Left ventricle myocardium inferior (tissue), 1 donor: ENCODE measurements at regions not wholly inside any gene's neighbourhood (a gene's known extent, or its start where the extent isn't known, plus 50 kb on each side); places are given as distances from the start of the nearest gene placed in this dataset.

ENCODE experiments used
- DNase-seq: peaks from one replicate; pipeline ENCODE4 v3.0.0-alpha.2; 2020
- H3K27ac ChIP-seq: fragments of 200-600 bp; replicated peaks from 2 replicates; pipeline ENCODE4 v1.8.0; 2021
- H3K27me3 ChIP-seq: fragments of 200-600 bp; 2 replicates; pipeline ENCODE4 v1.8.0; 2021; ENCODE audit warnings: low read depth
- H3K36me3 ChIP-seq: fragments of 200-600 bp; 2 replicates; pipeline ENCODE4 v1.8.0; 2021
- H3K4me1 ChIP-seq: fragments of 200-600 bp; 2 replicates; pipeline ENCODE4 v1.8.0; 2021
- H3K4me3 ChIP-seq: fragments of 200-600 bp; 2 replicates; pipeline ENCODE4 v1.8.0; 2021; ENCODE audit warnings: mild to moderate bottlenecking, moderate library complexity
- H3K9me3 ChIP-seq: fragments of 200-600 bp; replicated peaks from 2 replicates; pipeline ENCODE4 v1.8.0; 2021
- intact Hi-C: fragments of 100-400 bp; cut with micrococcal nuclease; formaldehyde crosslinking; loops from one replicate; pipeline ENCODE4 v1.11.0; 2022
- TF ChIP-seq, protein P1 (sequence below): fragments of 200-600 bp; IDR thresholded peaks from 2 replicates; pipeline ENCODE4 v1.8.0; 2021; ENCODE audit warnings: antibody characterized with exemption, mild to moderate bottlenecking, borderline replicate concordance
- donor health status: DM: no; HTN: yes; CAD: no; lungs with severe emphysema.

DNA sequence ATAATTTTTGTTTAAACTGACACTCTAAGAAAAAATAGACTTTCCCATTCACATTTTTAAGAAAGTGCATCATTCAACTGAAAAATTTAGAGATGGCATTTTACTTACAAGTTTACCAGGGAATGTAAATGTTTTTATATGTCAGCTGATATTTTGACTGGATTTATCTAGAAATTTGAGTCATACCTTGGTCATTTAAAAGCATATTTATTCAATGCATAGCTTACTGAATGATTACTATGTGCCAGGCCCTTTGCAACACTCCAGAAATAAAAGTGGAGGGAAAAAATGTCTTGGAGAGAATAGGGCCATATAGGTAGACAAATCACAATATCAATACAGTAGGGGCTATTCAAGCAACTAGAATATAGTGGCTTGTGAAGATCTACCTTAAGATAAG is 98.4 kb upstream of the FAM3C start:
- DNase-seq: no peak
- H3K27ac ChIP-seq: no peak overlapping the region
- intact Hi-C loops: no loop called here

DNA sequence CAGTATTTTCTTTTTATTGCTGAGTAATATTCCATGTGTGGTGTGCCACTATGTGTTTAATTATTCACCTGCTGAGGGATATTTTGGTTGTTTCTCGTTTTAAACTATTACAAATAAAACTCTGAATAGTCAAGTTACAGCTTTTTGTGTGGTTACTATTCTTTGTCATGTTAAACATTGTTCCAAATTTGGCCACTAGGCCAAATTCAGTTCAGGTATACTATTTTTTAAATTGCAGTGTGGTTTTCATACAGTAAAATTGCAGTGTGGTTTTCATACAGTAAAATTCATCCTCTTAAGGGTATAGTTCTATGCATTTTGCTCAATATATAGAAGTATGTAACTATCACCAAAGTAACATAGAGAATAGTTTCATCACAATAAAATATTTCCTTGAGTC is 97.4 kb upstream of the FAM3C start:
- DNase-seq: no peak
- TF ChIP-seq, protein P1, sequence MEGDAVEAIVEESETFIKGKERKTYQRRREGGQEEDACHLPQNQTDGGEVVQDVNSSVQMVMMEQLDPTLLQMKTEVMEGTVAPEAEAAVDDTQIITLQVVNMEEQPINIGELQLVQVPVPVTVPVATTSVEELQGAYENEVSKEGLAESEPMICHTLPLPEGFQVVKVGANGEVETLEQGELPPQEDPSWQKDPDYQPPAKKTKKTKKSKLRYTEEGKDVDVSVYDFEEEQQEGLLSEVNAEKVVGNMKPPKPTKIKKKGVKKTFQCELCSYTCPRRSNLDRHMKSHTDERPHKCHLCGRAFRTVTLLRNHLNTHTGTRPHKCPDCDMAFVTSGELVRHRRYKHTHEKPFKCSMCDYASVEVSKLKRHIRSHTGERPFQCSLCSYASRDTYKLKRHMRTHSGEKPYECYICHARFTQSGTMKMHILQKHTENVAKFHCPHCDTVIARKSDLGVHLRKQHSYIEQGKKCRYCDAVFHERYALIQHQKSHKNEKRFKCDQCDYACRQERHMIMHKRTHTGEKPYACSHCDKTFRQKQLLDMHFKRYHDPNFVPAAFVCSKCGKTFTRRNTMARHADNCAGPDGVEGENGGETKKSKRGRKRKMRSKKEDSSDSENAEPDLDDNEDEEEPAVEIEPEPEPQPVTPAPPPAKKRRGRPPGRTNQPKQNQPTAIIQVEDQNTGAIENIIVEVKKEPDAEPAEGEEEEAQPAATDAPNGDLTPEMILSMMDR: no peak
- H3K27ac ChIP-seq: no peak overlapping the region

More for the DNA sequence above, 98.4 kb upstream of the FAM3C start:
- Histone ChIP-seq H3K4me1 (no peaks in the 10 kb centered on the region), H3K9me3 (peaks cover 11% of the 10 kb centered on the region), H3K36me3 (no peaks in the 10 kb centered on the region), H3K27me3 (no peaks in the 10 kb centered on the region), H3K4me3 (no peak overlapping the region)
- TF ChIP-seq, protein P1: no peak

DNA sequence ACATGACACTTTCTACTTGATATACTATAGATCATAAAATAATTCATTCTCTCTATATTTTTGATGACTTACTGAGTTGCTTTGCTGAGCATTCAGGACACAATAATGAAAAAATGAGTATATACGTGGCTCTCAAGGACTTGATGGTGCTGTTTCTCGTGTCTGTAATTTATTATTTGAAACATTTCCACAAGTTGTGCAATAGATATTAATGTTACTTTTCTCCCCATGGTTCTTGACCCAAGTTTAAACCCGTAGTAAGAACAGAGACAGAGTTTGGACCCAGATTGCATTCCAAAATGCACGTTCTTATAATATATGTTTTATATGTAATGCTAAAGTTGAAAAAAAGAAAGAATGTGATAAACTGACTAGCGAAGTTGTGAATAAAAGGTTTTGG is 94.2 kb upstream of the FAM3C start:
- TF ChIP-seq, protein P1: no peak
- DNase-seq: no peak
- Histone ChIP-seq H3K4me1 (peaks cover 5% of the 10 kb centered on the region), H3K4me3 (no peak overlapping the region), H3K36me3 (no peaks in the 10 kb centered on the region), H3K27me3 (no peaks in the 10 kb centered on the region), H3K27ac (no peak overlapping the region), H3K9me3 (no peaks in the 10 kb centered on the region)
- intact Hi-C loops: no loop called here

More for the DNA sequence above, 97.4 kb upstream of the FAM3C start:
- intact Hi-C loops: no loop called here
- Histone ChIP-seq H3K4me3 (no peak overlapping the region), H3K36me3 (no peaks in the 10 kb centered on the region), H3K27me3 (no peaks in the 10 kb centered on the region), H3K4me1 (no peaks in the 10 kb centered on the region), H3K9me3 (peaks cover 11% of the 10 kb centered on the region)

DNA sequence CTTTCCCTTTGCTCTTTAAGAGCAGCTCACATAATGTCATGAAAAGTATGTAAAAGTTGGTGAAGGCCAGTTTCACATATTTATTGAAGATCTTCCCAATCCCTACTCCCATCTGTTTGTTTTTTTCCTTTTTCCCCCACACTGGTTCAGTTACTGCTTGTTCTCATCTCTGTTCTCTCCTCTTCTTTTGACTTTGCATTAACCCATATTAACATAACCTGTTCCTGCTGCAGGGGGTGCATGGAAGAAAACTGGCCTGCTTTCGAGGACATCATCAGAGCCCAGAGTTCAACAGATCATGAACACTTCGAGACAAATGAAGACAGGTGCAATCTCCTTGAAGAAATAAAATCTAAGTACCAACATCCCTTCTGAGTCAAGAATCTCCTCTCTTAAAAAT is 93.3 kb upstream of the FAM3C start:
- intact Hi-C loops: no loop called here
- H3K9me3 ChIP-seq: no peaks in the 10 kb centered on the region
- no peaks in the 10 kb centered on the region for H3K27me3 ChIP-seq
- H3K4me3 ChIP-seq: no peak overlapping the region
- no peaks in the 10 kb centered on the region for H3K36me3 ChIP-seq
- no peak overlapping the region for H3K27ac ChIP-seq
- DNase-seq: no peak
- peaks cover 5% of the 10 kb centered on the region for H3K4me1 ChIP-seq
- TF ChIP-seq, protein P1: no peak

DNA sequence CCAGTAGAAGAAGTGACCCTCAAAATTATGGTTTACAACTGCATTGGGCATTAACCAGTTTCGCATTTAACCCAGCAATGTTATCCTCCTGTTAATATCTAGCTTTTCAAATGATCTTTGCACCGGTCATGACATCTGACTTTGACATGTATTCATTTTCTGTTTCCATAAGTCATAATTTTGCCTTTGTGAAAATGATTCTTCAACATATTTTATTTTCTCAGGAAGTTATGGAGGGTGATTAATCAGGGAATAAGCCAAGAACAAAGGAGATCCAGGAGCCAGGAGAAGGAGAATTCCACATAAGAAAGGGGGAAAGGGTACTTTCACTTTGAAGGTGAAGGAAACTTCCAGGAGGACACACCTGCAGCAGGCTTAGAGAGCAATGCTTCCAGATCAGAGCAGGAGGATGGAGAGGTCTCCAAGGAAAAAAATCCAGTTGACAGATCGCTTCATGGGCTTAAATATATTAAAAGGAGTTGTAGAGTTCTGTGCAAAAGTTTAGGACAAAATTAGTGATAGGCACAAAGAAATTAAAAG is 92.1 kb upstream of the FAM3C start:
- H3K27ac ChIP-seq: no peak overlapping the region
- DNase-seq: no peak
- H3K36me3 ChIP-seq: no peaks in the 10 kb centered on the region
- H3K4me3 ChIP-seq: no peak overlapping the region
- peaks cover 5% of the 10 kb centered on the region for H3K4me1 ChIP-seq
- intact Hi-C loops: no loop called here
- no peaks in the 10 kb centered on the region for H3K27me3 ChIP-seq
- TF ChIP-seq, protein P1: no peak
- H3K9me3 ChIP-seq: no peaks in the 10 kb centered on the region

DNA sequence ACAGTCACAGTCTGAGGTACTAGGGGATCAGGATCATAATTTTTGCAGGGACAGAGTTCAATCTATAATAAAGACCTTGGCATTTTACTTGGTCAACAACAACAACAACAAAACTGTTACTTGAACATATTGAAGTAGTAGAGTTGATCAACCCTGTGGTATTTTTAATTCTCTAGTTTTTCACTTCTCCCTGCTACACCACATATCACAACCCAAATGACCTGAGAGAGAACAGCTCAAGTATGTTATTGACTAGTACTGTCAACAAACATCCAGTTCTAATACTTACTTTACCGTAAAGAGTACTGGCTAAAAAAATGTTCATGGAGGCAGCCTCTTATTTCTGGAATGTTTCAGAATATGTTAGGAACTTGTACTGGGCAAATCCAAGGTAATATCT is 90.5 kb upstream of the FAM3C start:
- Histone ChIP-seq H3K36me3 (no peaks in the 10 kb centered on the region), H3K27me3 (no peaks in the 10 kb centered on the region)
- TF ChIP-seq, protein P1: no peak

More for the DNA sequence above, 90.5 kb upstream of the FAM3C start:
- Histone ChIP-seq H3K4me1 (peaks cover 5% of the 10 kb centered on the region), H3K27ac (no peak overlapping the region), H3K9me3 (no peaks in the 10 kb centered on the region), H3K4me3 (no peak overlapping the region)
- DNase-seq: no peak
- intact Hi-C loops: no loop called here
